Activated CD4-positive, CD25-positive, alpha-beta regulatory T cell treated with anti-CD3 and anti-CD28 coated beads, Interleukin-2, amount 50 U/mL, for 72 hours (primary cell): ENCODE measurements at regions not wholly inside any gene's neighbourhood (a gene's known extent, or its start where the extent isn't known, plus 50 kb on each side); places are given as distances from the start of the nearest gene placed in this dataset.

Source experiments
- DNase-seq: peaks from one replicate; pipeline ENCODE4 v3.0.0; 2021

DNA sequence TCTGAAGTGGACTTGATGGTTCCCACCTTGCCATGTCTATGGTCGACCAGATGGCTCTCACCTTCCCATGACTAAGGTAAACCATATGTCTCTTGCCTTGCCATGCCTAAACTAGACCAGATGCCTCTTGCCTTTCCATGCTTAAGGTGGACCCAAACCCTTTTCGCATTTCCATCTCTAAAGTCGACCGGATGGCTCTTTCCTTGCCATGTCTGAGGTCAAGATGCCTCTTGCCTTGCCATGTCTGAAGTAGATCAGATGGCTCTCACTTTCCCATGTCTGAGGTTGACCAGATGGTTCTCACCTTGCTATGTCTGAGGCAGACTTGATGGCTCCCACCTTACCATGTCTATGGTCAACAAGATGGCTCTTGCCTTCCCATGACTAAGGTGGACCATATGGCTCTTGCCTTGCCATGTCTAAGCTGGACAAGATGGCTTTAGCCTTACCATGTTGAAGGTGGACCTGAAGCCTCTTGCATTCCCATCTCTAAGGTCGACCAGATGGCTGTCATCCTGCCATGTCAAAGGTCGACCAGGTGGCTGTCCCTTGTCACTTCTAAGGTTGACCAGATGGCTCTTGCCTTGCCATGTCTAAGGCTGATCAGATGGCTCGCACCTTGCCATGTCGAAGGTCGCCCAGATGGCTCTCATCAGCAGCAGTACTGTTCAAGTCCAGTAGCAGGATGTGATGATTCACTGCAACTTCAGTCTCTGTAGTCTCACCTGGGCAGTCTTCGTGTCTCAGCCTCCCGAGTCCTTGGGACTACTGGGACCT lies 1439.4 kb downstream of the UQCRFS1 start:
- DNase-seq = no peak

DNA sequence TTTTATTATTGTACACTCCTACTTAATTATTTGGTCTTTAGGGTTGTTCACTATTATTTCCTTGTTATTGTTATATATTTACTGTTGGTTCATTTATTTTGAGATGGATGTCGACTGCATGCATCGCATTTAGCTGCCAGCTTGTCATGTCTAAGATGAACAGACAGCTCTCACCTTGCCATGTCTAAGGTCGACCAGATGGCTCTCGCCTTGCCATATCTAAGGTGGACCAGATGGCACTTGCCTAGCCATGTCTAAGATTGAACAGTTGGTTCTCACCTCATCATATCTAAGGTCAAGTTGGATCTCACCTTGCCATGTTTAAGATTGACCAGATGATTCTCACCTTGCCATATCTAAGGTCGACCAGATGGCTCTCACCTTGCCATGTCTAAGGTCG lies 1440.9 kb downstream of the UQCRFS1 start:
- no peak for DNase-seq

GRCh38 chr19:27770095-27770494 lies 1442.9 kb downstream of the UQCRFS1 start:
- DNase-seq = no peak

- DNase-seq = no peak
Measured at GRCh38 chr19:27767234-27767633, 1445.7 kb downstream of the UQCRFS1 start.

DNA sequence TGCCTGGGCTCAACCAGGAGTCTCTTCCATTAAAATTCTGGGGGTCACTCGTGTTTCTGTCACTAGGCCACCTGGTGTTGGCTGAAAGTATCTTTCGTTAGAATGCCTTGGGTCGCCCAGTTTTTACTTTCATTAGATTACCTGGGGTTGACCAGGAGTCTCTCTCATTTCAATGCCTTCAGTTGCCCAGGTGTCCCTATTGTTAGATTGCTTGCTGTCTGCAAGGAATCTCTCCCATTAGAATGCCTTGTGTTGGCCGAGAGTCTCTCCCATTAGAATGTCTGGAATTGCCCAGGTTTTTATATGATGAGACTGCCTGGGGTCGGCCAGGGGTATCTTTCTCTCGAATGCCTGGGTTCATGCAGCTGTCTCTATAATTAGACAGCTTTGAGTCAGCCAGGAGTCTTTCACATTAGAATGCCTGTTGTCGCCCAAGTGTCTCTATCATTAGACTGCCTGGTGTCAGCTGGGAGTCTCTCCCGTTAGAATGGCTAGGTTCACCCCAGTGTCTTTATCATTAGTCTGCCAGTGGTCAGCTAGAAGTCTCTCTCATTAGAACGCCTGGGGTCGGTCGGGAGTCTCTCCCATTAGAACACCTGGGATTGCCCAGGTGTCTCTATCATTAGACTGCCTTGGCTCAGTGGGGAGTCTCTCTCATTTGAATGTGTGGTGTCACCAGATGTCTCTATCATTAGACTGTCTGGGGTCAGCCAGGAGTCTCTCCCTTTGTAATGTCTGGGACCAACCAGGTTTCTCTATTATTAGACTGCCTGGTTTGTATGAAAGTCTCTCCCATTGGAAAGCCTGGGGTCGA lies 1446.8 kb downstream of the UQCRFS1 start:
- no peak for DNase-seq

- DNase-seq = no peak
Measured at GRCh38 chr19:27765397-27765796, 1447.6 kb downstream of the UQCRFS1 start.

- DNase-seq = no peak
Measured at GRCh38 chr19:27764186-27764804, 1448.7 kb downstream of the UQCRFS1 start.

DNA sequence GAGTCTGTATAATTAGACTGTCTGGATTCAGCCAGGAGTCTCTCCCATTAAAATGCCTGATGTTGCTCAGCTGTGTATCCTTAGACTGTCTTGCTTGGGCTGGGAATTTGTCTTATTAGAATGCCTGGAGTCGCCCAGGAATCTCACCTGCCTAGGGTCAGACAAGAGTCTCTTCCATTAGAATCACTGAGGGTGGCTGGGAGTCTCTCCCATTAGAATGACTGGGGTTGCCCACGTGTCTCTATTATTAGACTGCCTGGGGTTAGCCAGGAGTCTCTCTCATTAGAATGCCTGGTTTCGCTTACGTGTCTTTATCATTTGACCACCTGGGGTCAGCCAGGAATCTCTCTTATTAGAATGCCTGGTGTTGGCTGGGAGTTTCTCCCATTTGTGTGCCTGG lies 1450.0 kb downstream of the UQCRFS1 start:
- DNase-seq = no peak

DNA sequence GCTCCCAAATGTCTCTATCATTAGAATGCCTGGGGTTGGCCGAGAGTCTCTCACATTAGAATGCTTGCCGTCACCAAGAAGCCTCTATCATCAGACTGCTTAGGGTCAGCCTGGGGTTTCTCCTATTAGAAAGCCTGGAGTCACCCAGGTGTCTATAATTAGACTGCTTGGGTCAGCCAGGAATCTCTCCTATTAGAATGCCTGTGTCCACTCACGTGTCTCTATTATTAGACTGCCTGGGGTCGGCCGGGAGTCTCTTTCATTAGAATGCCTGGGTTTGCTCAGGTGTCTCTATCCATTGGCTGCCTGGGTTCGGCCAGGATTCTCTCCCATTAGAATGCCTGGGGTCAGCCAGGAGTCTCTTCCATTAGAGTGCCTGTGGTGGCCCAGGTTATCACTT lies 1453.1 kb downstream of the UQCRFS1 start:
- no peak for DNase-seq

GRCh38 chr19:27758626-27759505 lies 1454.1 kb downstream of the UQCRFS1 start:
- DNase-seq = no peak

GRCh38 chr19:27754700-27755099 lies 1458.3 kb downstream of the UQCRFS1 start:
- DNase-seq = no peak

DNA sequence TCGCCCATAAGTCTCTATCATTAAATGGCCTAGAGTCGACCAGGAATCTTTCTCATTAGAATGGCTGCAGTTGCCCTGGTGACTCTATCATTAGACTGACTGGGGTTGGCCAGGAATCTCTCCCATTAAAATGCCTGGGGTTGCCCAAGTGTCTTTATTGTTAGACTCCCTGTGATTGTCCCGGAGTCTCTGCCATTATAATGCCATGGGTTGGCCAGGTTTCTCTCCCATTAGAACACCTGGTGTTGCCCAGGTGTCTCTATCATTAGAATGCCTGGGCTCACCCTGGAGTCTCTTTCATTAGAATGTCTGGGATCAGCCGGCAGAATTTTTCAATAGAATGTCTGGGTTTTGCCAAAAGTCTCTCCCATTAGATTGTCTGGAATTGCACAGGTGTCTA lies 1459.3 kb downstream of the UQCRFS1 start:
- DNase-seq = no peak

GRCh38 chr19:27752530-27753184 lies 1460.3 kb downstream of the UQCRFS1 start:
- DNase-seq = no peak

GRCh38 chr19:27751044-27751391 lies 1461.9 kb downstream of the UQCRFS1 start:
- DNase-seq = no peak

DNA sequence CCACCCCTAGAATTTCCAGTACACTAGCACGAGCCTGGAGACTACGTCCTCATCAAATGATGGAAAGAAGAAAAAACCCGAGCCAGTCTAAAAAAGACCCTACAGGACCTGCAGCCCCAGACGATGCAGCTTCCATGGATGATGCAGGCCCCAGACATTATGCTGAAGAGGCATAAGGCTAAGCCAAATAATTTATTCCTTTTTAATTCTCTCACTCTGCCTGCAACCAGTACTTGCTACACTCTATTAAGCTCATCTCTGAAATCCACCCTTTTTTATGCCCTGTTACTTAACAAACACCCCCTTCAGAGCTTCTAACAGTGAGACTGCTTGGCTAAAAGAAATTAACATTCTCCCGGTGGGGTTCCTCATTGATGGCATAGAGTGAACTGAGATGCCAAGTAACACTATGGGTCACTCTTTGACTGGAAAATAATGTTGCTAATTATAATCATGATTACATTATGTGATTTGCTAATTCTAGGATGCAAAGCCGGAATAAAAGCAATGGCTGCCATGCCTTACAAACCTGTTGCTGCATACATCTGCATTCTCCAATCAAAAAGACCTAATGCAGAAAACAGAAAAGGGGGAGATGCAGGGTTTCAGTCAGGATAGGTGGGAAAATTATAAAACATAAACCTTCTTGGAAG lies 1462.4 kb downstream of the UQCRFS1 start:
- no peak for DNase-seq

GRCh38 chr19:27748551-27749152 lies 1464.3 kb downstream of the UQCRFS1 start:
- no peak for DNase-seq

GRCh38 chr19:27746691-27747380 lies 1466.1 kb downstream of the UQCRFS1 start:
- no peak for DNase-seq

DNA sequence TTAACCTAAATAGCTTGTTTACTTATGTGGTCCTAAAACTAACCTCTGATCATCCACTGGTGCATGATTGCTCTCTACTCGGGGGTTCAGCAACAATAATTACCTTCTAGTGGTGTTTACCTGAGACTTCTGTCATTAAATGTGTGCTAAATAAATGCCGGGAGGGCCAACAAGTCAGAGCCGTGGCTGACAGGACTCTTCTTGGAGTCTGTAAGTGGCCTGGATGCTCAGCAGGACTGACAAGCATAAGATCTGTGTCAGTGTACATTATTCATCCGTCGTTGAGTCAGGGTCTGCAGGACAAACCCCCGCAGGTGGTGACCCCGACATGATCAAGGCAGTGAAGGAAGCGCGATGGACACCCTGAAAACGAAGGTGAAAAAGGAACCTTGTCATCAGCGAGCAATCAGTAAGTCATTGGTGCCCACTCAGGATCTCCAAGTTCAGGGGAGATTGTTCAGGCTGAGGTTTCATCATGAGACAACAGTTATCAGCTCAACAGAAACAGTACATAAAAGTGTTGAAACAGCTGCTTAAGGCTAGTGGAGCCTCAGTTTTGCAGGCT lies 1466.9 kb downstream of the UQCRFS1 start:
- DNase-seq = no peak

- no peak for DNase-seq
Measured at GRCh38 chr19:27744926-27745768, 1467.8 kb downstream of the UQCRFS1 start.
